ENCODE measurements at regions not wholly inside any gene's neighbourhood (a gene's known extent, or its start where the extent isn't known, plus 50 kb on each side); places are given as distances from the start of the nearest gene placed in this dataset.

DNA sequence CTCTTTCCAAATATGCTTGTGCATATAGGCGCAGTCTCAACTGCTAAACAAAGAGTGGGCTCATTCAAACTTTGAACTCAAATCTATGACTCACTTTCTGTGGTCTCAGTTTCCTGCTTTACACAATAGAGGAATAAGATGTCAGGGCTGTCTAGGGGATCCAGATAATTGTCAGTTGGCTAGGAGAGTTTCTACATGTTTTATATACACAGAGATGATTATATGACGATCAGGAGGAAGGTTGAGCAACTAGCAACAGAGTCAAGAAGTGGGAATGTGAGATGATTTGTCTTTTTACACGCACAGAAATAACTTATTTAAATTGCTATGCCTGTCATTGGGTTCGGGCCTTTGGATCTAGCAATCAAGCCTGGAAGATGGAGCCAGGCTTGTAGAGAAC is 299.4 kb upstream of the LYPLAL1 start:
- DNase-seq (ENCODE audit: unreplicated experiment) = peak; percentile 98
- H3K27ac Mint-ChIP-seq (ENCODE audit: low read depth, unreplicated experiment) = no peak overlapping the region
- H3K4me3 Mint-ChIP-seq (ENCODE audit: unreplicated experiment) = no peak overlapping the region
- no TSS peak for BruUV-seq (replicated peaks)
- H3K9me3 Mint-ChIP-seq (ENCODE audit: unreplicated experiment) = no peaks in the 10 kb centered on the region
- TF ChIP-seq, protein P1, sequence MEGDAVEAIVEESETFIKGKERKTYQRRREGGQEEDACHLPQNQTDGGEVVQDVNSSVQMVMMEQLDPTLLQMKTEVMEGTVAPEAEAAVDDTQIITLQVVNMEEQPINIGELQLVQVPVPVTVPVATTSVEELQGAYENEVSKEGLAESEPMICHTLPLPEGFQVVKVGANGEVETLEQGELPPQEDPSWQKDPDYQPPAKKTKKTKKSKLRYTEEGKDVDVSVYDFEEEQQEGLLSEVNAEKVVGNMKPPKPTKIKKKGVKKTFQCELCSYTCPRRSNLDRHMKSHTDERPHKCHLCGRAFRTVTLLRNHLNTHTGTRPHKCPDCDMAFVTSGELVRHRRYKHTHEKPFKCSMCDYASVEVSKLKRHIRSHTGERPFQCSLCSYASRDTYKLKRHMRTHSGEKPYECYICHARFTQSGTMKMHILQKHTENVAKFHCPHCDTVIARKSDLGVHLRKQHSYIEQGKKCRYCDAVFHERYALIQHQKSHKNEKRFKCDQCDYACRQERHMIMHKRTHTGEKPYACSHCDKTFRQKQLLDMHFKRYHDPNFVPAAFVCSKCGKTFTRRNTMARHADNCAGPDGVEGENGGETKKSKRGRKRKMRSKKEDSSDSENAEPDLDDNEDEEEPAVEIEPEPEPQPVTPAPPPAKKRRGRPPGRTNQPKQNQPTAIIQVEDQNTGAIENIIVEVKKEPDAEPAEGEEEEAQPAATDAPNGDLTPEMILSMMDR (IDR thresholded peaks at IDR 0.05; ENCODE audit: unreplicated experiment) = no peak
- intact Hi-C loops (cut with micrococcal nuclease) = no loop called here
- no peaks in the 10 kb centered on the region for H3K36me3 Mint-ChIP-seq (ENCODE audit: insufficient read depth, unreplicated experiment)
- no peaks in the 10 kb centered on the region for H3K27me3 Mint-ChIP-seq (ENCODE audit: insufficient read depth, unreplicated experiment)
- CTCF ChIA-PET = interaction anchor here (0.6 to 1.7 kb wide), 6 partner anchors 9 to 575 kb away, joined by 3 to 5 read pairs (median 3); no protein-coding TSS in a partner anchor
- POLR2A ChIA-PET = interaction anchor here (1.5 kb wide), 1 partner anchor 9 kb away, joined by 3 read pairs; no protein-coding TSS in a partner anchor
- peaks cover 6% of the 10 kb centered on the region for H3K4me1 Mint-ChIP-seq (ENCODE audit: insufficient read depth, unreplicated experiment)

GRCh38 chr1:218874801-218875400 is 298.8 kb upstream of the LYPLAL1 start:
- no peaks in the 10 kb centered on the region for H3K27me3 Mint-ChIP-seq (ENCODE audit: insufficient read depth, unreplicated experiment)
- TF ChIP-seq, protein P1 (IDR thresholded peaks at IDR 0.05; ENCODE audit: unreplicated experiment) = no peak
- DNase-seq (ENCODE audit: unreplicated experiment) = peak; percentile 13
- H3K27ac Mint-ChIP-seq (ENCODE audit: low read depth, unreplicated experiment) = no peak overlapping the region
- ChIA-PET POLR2A (interaction anchor here (0.5 to 1.5 kb wide), 2 partner anchors 10 to 132 kb away, joined by 3 read pairs; no protein-coding TSS in a partner anchor), CTCF (interaction anchor here (0.6 to 1.7 kb wide), 5 partner anchors 9 to 576 kb away, joined by 3 to 5 read pairs (median 3); no protein-coding TSS in a partner anchor)
- intact Hi-C loops (cut with micrococcal nuclease) = no loop called here
- no peak overlapping the region for H3K4me3 Mint-ChIP-seq (ENCODE audit: unreplicated experiment)
- no peaks in the 10 kb centered on the region for H3K9me3 Mint-ChIP-seq (ENCODE audit: unreplicated experiment)
- peaks cover 6% of the 10 kb centered on the region for H3K4me1 Mint-ChIP-seq (ENCODE audit: insufficient read depth, unreplicated experiment)
- no TSS peak for BruUV-seq (replicated peaks)
- no peaks in the 10 kb centered on the region for H3K36me3 Mint-ChIP-seq (ENCODE audit: insufficient read depth, unreplicated experiment)

- POLR2A ChIA-PET = interaction anchor here (0.6 to 0.7 kb wide), 3 partner anchors 149 to 1168 kb away, joined by 3 read pairs; partner anchors contain the start of gene EPRS1
- CTCF ChIA-PET = interaction anchor here (0.6 to 1.6 kb wide), 4 partner anchors 13 to 207 kb away, joined by 4 to 6 read pairs (median 6); no protein-coding TSS in a partner anchor
- no TSS peak for BruUV-seq (replicated peaks)
- no peak overlapping the region for H3K4me3 Mint-ChIP-seq (ENCODE audit: unreplicated experiment)
- H3K27ac Mint-ChIP-seq (ENCODE audit: low read depth, unreplicated experiment) = no peak overlapping the region
- peaks cover 6% of the 10 kb centered on the region for H3K4me1 Mint-ChIP-seq (ENCODE audit: insufficient read depth, unreplicated experiment)
- peak; percentile 62 for DNase-seq (ENCODE audit: unreplicated experiment)
- no peaks in the 10 kb centered on the region for H3K36me3 Mint-ChIP-seq (ENCODE audit: insufficient read depth, unreplicated experiment)
- TF ChIP-seq, protein P1 (IDR thresholded peaks at IDR 0.05; ENCODE audit: unreplicated experiment) = no peak
- H3K9me3 Mint-ChIP-seq (ENCODE audit: unreplicated experiment) = no peaks in the 10 kb centered on the region
- no peaks in the 10 kb centered on the region for H3K27me3 Mint-ChIP-seq (ENCODE audit: insufficient read depth, unreplicated experiment)
- intact Hi-C loops (cut with micrococcal nuclease) = no loop called here
Measured at GRCh38 chr1:218878369-218878768, 295.3 kb upstream of the LYPLAL1 start.

GRCh38 chr1:218880484-218881060 is 293.1 kb upstream of the LYPLAL1 start:
- ChIA-PET POLR2A (interaction anchor here (0.6 to 1.1 kb wide), 2 partner anchors 15 to 294 kb away, joined by 3 read pairs; no protein-coding TSS in a partner anchor), CTCF (interaction anchor here (0.6 to 1.4 kb wide), 3 partner anchors 8 to 586 kb away, joined by 3 to 5 read pairs (median 4); no protein-coding TSS in a partner anchor)
- no peak for DNase-seq (ENCODE audit: unreplicated experiment)
- intact Hi-C loops (cut with micrococcal nuclease) = no loop called here
- Mint-ChIP-seq H3K27ac (ENCODE audit: low read depth, unreplicated experiment) (no peak overlapping the region), H3K36me3 (ENCODE audit: insufficient read depth, unreplicated experiment) (no peaks in the 10 kb centered on the region), H3K4me3 (ENCODE audit: unreplicated experiment) (no peak overlapping the region), H3K27me3 (ENCODE audit: insufficient read depth, unreplicated experiment) (no peaks in the 10 kb centered on the region), H3K4me1 (ENCODE audit: insufficient read depth, unreplicated experiment) (no peaks in the 10 kb centered on the region), H3K9me3 (ENCODE audit: unreplicated experiment) (no peaks in the 10 kb centered on the region)
- BruUV-seq (replicated peaks) = no TSS peak
- TF ChIP-seq, protein P1 (IDR thresholded peaks at IDR 0.05; ENCODE audit: unreplicated experiment) = no peak
